Eye (tissue), 1 donor: ENCODE measurements at regions not wholly inside any gene's neighbourhood (a gene's known extent, or its start where the extent isn't known, plus 50 kb on each side); places are given as distances from the start of the nearest gene placed in this dataset.

ENCODE experiments used
- DNase-seq: peaks from one replicate; pipeline ENCODE4 v3.0.0-alpha.2; 2015

GRCh38 chr22:48981371-48982061 lies 846.2 kb downstream of the BRD1 start:
- no peak for DNase-seq

GRCh38 chr22:48980918-48981317 lies 846.8 kb downstream of the BRD1 start:
- DNase-seq, result no peak

DNA sequence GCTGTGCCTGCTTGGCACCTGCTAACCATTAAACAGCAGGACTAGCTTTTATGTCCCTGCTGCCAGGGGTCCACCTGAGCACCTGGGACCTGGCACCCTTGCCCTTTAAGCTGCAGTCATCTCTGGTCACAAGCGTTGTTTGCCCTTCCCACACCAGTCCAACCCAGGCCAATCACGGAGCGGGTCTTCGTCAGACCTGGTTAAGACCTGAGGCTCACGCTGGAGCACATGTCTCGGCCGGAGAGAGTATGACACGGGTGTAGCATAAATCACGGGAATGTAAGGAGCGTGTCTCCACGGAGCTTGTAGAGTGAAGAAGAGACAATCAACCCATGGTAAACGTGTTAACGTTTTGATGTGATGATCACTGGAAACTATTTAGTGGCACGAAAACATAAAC lies 847.3 kb downstream of the BRD1 start:
- no peak for DNase-seq

GRCh38 chr22:48979482-48979881 lies 848.2 kb downstream of the BRD1 start:
- no peak for DNase-seq

DNA sequence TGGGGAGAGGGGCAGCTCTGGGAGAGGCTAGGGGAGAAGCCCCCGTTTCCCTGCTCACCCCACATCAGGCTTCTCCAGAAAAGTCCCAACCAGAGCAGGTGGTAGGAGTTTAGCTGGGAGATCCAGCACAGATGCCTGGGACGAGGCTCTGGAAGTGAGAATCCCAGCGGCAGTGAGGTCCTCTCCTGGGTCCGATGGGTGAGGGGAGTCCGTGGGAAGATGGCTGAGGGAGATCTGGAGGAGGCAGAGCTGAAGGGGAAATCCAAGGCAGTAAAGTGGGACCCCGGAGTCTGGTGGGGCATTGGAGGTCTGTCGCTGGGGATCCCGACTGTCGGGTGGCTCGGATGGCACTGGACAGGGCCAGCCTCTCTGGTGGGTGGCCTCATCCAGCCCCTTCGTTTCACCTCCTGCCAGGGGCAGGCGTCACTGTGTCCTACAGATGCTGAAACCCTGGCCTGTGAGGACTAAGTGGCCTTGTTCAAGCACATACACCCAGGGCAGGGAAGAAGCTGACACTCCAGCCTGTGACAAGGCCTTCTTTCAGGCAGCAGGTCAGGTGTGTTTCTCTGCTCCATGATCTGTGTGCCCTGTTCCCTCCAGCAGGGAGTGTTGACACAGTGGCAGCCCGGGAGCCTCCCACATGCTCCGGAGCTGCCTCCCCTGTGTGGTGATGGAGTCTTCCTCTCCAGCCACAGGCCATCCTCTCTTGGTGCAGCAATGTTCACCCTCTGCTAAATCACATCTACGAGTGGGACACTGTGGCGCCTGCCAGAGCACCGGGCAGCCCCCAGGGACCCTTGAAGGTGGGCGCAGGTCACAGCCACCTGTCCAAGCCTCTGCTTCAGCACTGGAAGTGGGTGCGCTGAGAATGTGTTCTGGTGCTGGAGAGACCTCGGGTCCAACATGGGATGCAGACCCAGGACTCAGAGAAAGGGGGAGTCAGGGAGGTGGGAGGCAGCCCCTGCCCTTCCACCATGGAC lies 850.8 kb downstream of the BRD1 start:
- DNase-seq, result no peak

- no peak for DNase-seq
Observed at GRCh38 chr22:48975886-48976285, 851.8 kb downstream of the BRD1 start.

GRCh38 chr22:48975316-48975741 lies 852.3 kb downstream of the BRD1 start:
- no peak for DNase-seq

DNA sequence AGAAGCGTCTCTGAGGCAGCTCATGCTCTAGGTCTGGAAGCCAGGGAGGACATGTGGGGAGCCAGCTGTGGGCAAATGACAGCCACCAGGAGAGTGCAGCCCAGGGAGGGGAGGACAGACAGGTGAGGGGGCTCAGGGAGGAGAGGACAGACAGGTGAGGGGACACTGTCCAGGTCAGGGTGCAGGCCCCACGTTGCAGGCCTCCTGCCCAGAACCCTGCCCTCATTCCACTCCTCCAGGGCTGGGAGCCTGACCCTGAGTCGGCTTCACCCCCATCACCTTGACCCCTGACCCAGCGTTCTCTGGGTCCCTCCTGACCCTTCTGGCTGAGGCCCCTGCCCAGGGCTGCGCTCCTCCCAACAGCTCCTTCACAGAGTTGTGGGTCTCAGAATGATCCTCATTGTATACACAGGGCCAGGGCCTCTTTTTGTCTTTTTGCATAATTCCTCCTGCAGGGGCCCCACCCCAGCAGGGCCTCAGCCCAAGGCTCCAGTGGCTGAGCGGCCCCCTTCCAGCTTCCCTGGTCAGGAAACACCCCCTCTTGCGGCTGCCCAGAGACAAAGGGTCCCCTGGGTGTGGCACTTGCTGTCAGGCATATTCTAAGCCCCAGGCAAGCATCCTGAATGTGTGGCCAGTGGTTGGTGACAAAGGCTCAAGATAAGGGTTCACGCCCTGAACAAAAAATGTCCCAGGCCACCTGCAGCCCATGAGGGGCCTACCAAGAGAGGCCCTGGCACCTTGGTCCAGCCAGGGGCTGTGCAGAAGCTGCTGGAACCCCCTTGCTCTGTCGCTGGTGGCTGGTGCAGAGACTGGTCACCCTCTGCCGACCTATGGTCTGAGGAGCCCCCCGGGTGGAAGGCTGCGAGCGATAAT lies 853.0 kb downstream of the BRD1 start:
- DNase-seq, result no peak

DNA sequence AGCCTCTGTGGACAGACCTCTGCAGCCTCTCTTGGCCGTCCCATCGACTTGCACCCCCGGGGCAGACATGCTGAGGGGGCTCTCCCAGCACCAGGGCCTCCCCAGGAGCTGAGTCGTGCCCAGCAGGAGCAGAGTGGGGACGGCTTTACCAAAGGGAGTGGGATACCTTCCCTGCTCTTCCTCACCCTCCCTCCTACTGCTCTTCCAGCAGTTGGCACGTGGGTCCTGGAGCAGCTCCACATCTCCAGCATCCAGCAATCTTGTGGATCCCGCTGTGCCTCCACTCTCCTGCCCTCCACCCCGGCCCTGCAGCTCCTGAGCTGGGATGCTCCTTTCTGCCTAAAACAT lies 854.0 kb downstream of the BRD1 start:
- no peak for DNase-seq

DNA sequence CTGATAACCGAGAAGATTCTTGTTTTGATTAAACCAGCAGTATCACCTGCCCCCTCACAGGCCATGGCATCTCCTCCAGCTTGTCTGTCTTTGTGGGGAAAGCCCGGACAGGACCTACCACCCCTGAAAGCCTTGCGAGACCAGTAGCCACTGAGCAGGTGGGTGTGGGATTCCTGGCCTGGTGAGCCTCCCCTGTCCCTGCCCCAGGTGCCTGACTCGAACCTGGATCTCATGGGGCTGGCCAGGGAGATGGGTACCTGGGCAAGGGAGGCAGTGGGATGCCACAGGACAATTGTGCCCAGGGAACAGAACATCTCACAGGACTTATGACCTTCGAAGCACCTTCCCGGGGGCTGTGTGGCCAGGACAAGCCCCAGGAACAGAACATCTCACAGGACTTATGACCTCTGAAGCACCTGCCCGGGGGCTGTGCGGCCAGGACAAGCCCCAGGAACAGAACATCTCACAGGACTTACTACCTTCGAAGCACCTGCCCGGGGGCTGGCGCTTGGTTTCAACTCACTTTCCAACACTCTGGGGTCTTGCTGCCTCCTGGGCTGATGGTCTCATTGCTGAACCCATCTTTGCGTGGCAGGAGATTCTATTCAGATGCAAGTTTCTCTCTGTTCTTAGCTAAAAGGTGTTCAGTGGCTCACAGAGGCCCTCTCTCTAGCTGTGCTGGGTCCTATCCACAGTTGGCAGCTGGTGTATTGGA lies 854.5 kb downstream of the BRD1 start:
- DNase-seq, result no peak

GRCh38 chr22:48968201-48968959 lies 859.3 kb downstream of the BRD1 start:
- DNase-seq, result no peak

GRCh38 chr22:48963405-48963804 lies 864.3 kb downstream of the BRD1 start:
- no peak for DNase-seq

GRCh38 chr22:48961705-48962104 lies 866.0 kb downstream of the BRD1 start:
- DNase-seq, result no peak

DNA sequence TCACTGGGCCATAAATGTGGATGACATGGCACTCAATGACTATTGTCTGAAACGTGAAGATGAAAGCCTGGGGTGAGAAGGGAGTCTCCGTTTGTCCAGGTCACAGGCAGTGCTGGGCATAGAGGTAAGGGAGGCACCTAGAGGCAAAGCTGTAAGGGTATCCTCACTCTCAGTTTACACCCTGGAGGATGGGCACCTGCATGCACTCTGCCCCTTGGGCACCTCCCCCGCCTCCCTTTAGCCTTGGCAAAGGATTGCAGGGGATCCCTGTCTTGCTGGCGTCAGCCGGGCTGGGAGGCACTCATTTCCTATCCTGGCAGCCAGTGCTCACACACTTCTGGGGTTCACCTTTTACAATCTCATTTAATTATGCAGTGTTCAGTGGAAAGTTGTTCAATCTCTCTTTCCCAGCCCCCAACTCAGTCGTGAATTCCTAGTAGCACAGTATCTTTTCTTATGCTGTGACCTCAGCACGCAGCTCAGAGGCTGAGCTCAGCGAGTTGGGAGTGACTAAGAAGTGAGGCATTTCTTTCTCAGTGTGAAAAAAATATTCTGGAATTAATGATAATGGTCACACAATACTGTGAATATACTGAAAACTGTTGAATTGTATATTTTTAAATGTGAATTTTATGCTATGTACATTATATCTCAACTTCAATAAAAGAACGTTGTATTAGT lies 866.6 kb downstream of the BRD1 start:
- DNase-seq, result no peak

GRCh38 chr22:48960576-48960975 lies 867.1 kb downstream of the BRD1 start:
- no peak for DNase-seq

GRCh38 chr22:48959496-48959895 lies 868.2 kb downstream of the BRD1 start:
- no peak for DNase-seq

- no peak for DNase-seq
Observed at GRCh38 chr22:48957987-48958321, 869.7 kb downstream of the BRD1 start.

- DNase-seq, result no peak
Observed at GRCh38 chr22:48957311-48957986, 870.2 kb downstream of the BRD1 start.

GRCh38 chr22:48955351-48956311 lies 872.0 kb downstream of the BRD1 start:
- peak; percentile 29 for DNase-seq
